BLaER1 (cell line): ENCODE measurements at regions not wholly inside any gene's neighbourhood (a gene's known extent, or its start where the extent isn't known, plus 50 kb on each side); places are given as distances from the start of the nearest gene placed in this dataset.

Source experiments
- H3K27ac ChIP-seq: shearing (Covaris generic); formaldehyde crosslinking; 2 replicates; pipeline ENCODE4 v1.8.1; 2022
- H3K27me3 ChIP-seq: shearing (Covaris generic); formaldehyde crosslinking; 2 replicates; pipeline ENCODE4 v1.8.1; 2022
- H3K36me3 ChIP-seq: shearing (Covaris generic); formaldehyde crosslinking; 2 replicates; pipeline ENCODE4 v1.8.1; 2022
- H3K4me1 ChIP-seq: shearing (Covaris generic); formaldehyde crosslinking; 2 replicates; pipeline ENCODE4 v1.8.1; 2022
- H3K4me2 ChIP-seq: shearing (Covaris generic); formaldehyde crosslinking; 2 replicates; pipeline ENCODE4 v1.8.1; 2022
- H3K4me3 ChIP-seq: shearing (Covaris generic); formaldehyde crosslinking; 2 replicates; pipeline ENCODE4 v1.8.1; 2022
- H3K9ac ChIP-seq: shearing (Covaris generic); formaldehyde crosslinking; 2 replicates; pipeline ENCODE4 v1.8.1; 2022
- H3K9me3 ChIP-seq: shearing (Covaris generic); formaldehyde crosslinking; 2 replicates; pipeline ENCODE4 v1.8.1; 2022
- H4K20me1 ChIP-seq: shearing (Covaris generic); formaldehyde crosslinking; 2 replicates; pipeline ENCODE4 v1.8.1; 2022
- Cebpa-rat ChIP-seq: shearing (Covaris generic); IDR thresholded peaks from 2 replicates; pipeline ENCODE4 v1.8.1; 2022

GRCh38 chr6:47404435-47404834 is 73.2 kb upstream of the CD2AP start:
- Histone ChIP-seq H3K4me2 (no peak overlapping the region), H3K4me1 (0 out of 2 replicates have a peak, but pooled peaks cover 4% of the 10 kb centered on the region), H3K9ac (no peak overlapping the region), H3K27me3 (no peaks in the 10 kb centered on the region), H4K20me1 (no peaks in the 10 kb centered on the region), H3K4me3 (no peak overlapping the region), H3K9me3 (no peaks in the 10 kb centered on the region), H3K27ac (no peak overlapping the region), H3K36me3 (no peaks in the 10 kb centered on the region)
- no peak for TF ChIP-seq Cebpa-rat

GRCh38 chr6:47405273-47405672 is 72.3 kb upstream of the CD2AP start:
- H3K9me3 ChIP-seq: no peaks in the 10 kb centered on the region
- no peak overlapping the region for H3K4me2 ChIP-seq
- H3K36me3 ChIP-seq: no peaks in the 10 kb centered on the region
- no peaks in the 10 kb centered on the region for H3K27me3 ChIP-seq
- H3K4me3 ChIP-seq: no peak overlapping the region
- H3K4me1 ChIP-seq: 0 out of 2 replicates have a peak, but pooled peaks cover 4% of the 10 kb centered on the region
- no peak overlapping the region for H3K9ac ChIP-seq
- no peaks in the 10 kb centered on the region for H4K20me1 ChIP-seq
- no peak overlapping the region for H3K27ac ChIP-seq
- no peak for TF ChIP-seq Cebpa-rat

GRCh38 chr6:47407300-47408281 is 70.0 kb upstream of the CD2AP start:
- H3K9me3 ChIP-seq: no peaks in the 10 kb centered on the region
- no peak overlapping the region for H3K27ac ChIP-seq
- 0 out of 2 replicates have a peak, but pooled peaks cover 4% of the 10 kb centered on the region for H3K4me1 ChIP-seq
- no peaks in the 10 kb centered on the region for H3K27me3 ChIP-seq
- TF ChIP-seq Cebpa-rat: no peak
- H3K4me3 ChIP-seq: no peak overlapping the region
- H3K9ac ChIP-seq: no peak overlapping the region
- H3K36me3 ChIP-seq: no peaks in the 10 kb centered on the region
- no peak overlapping the region for H3K4me2 ChIP-seq
- no peaks in the 10 kb centered on the region for H4K20me1 ChIP-seq

- no peak for TF ChIP-seq Cebpa-rat
- Histone ChIP-seq H3K27ac (no peak overlapping the region), H3K9me3 (no peaks in the 10 kb centered on the region), H3K36me3 (no peaks in the 10 kb centered on the region), H3K9ac (0 out of 2 replicates have a peak overlapping the region, but pooled peaks have one; percentile 54), H3K4me2 (peak overlapping the region; percentile 79), H4K20me1 (no peaks in the 10 kb centered on the region), H3K4me1 (peaks cover 11% of the 10 kb centered on the region), H3K27me3 (no peaks in the 10 kb centered on the region), H3K4me3 (peak overlapping the region; percentile 56; the same call in 1 of the 2 replicates)
These were observed 63.7 kb upstream of the CD2AP start for GRCh38 chr6:47413752-47414422.

GRCh38 chr6:47414423-47415167 is 63.0 kb upstream of the CD2AP start:
- no peaks in the 10 kb centered on the region for H3K27me3 ChIP-seq
- peak overlapping the region; percentile 35; the same call in 1 of the 2 replicates for H3K27ac ChIP-seq
- no peaks in the 10 kb centered on the region for H3K9me3 ChIP-seq
- peaks cover 11% of the 10 kb centered on the region for H3K4me1 ChIP-seq
- TF ChIP-seq Cebpa-rat: no peak
- peak overlapping the region; percentile 79 for H3K4me2 ChIP-seq
- no peaks in the 10 kb centered on the region for H4K20me1 ChIP-seq
- H3K4me3 ChIP-seq: peak overlapping the region; percentile 56
- peak overlapping the region; percentile 54 for H3K9ac ChIP-seq
- no peaks in the 10 kb centered on the region for H3K36me3 ChIP-seq

- no peaks in the 10 kb centered on the region for H3K27me3 ChIP-seq
- H4K20me1 ChIP-seq: no peaks in the 10 kb centered on the region
- H3K4me1 ChIP-seq: peaks cover 11% of the 10 kb centered on the region
- H3K27ac ChIP-seq: no peak overlapping the region
- no peaks in the 10 kb centered on the region for H3K9me3 ChIP-seq
- H3K4me2 ChIP-seq: no peak overlapping the region
- no peak for TF ChIP-seq Cebpa-rat
- no peaks in the 10 kb centered on the region for H3K36me3 ChIP-seq
- no peak overlapping the region for H3K4me3 ChIP-seq
- no peak overlapping the region for H3K9ac ChIP-seq
These were observed 60.9 kb upstream of the CD2AP start for GRCh38 chr6:47416396-47417345.

GRCh38 chr6:47419621-47420020 is 58.0 kb upstream of the CD2AP start:
- no peaks in the 10 kb centered on the region for H3K9me3 ChIP-seq
- H3K36me3 ChIP-seq: no peaks in the 10 kb centered on the region
- H4K20me1 ChIP-seq: no peaks in the 10 kb centered on the region
- H3K4me3 ChIP-seq: no peak overlapping the region
- no peak for TF ChIP-seq Cebpa-rat
- H3K4me2 ChIP-seq: no peak overlapping the region
- peaks cover 6% of the 10 kb centered on the region for H3K4me1 ChIP-seq
- H3K27ac ChIP-seq: no peak overlapping the region
- no peak overlapping the region for H3K9ac ChIP-seq
- no peaks in the 10 kb centered on the region for H3K27me3 ChIP-seq

- Histone ChIP-seq H4K20me1 (no peaks in the 10 kb centered on the region), H3K27me3 (no peaks in the 10 kb centered on the region), H3K4me2 (no peak overlapping the region), H3K9ac (no peak overlapping the region), H3K36me3 (no peaks in the 10 kb centered on the region), H3K27ac (no peak overlapping the region), H3K4me1 (no peaks in the 10 kb centered on the region; the same call in 1 of the 2 replicates), H3K4me3 (no peak overlapping the region), H3K9me3 (no peaks in the 10 kb centered on the region)
- TF ChIP-seq Cebpa-rat: no peak
These were observed 56.9 kb upstream of the CD2AP start for GRCh38 chr6:47420394-47421371.
